ENCODE measurements at regions not wholly inside any gene's neighbourhood (a gene's known extent, or its start where the extent isn't known, plus 50 kb on each side); places are given as distances from the start of the nearest gene placed in this dataset.

GRCh38 chr13:29952245-29952644 lies 101.8 kb upstream of the UBL3 start:
- WGBS, 2 donors (ENCODE audit: extremely low coverage in 2 of 2, insufficient read length in 2 of 2, insufficient replicate concordance in 1 of 2), result no CpG with 5 or more reads among the region's 4 CpGs
- no peak overlapping the region for H2BK12ac ChIP-seq (ENCODE audit: low read length)
- H2AK5ac ChIP-seq (ENCODE audit: low read depth, low read length), result no peak overlapping the region
- H3K36me3 ChIP-seq (replicated peaks in 1 of 2; ENCODE audit: control insufficient read depth in 2 of 2, insufficient read depth in 2 of 2, low read length in 2 of 2), result no peaks in the 10 kb centered on the region
- DNase-seq (ENCODE audit: low spot score), result no peak
- H2BK15ac ChIP-seq (ENCODE audit: low read length), result no peak overlapping the region
- H3K18ac ChIP-seq (ENCODE audit: low read length), result no peak overlapping the region
- H2AFZ ChIP-seq (ENCODE audit: low read length), result no peak overlapping the region
- no peak overlapping the region for H3K4me2 ChIP-seq (ENCODE audit: insufficient read depth, low read length, poor library complexity, severe bottlenecking)
- no peaks in the 10 kb centered on the region for H3K9me3 ChIP-seq (replicated peaks in 1 of 2; ENCODE audit: control insufficient read depth in 2 of 2, insufficient read depth in 1 of 2, low read depth in 1 of 2, low read length in 2 of 2)
- no peak overlapping the region for H4K91ac ChIP-seq (ENCODE audit: low read depth, low read length, poor library complexity)
- H3K27me3 ChIP-seq (ENCODE audit: control insufficient read depth in 3 of 3, insufficient read depth in 3 of 3, low read depth in 1 of 3, low read length in 3 of 3), result peaks cover 0 to 8% (median 0%) of the 10 kb centered on the region in 3 experiments
- H3K9ac ChIP-seq (ENCODE audit: low read depth, low read length, poor library complexity), result no peak overlapping the region
- H2BK120ac ChIP-seq (ENCODE audit: low read depth, low read length), result no peak overlapping the region
- no peak overlapping the region for H3K14ac ChIP-seq (ENCODE audit: low read length)
- no peak overlapping the region for H3K23ac ChIP-seq (ENCODE audit: low read depth, low read length, poor library complexity)
- no peak overlapping the region for H3K4ac ChIP-seq (ENCODE audit: low read length)
- H3K4me1 ChIP-seq (ENCODE audit: control insufficient read depth in 2 of 2, insufficient read depth in 1 of 2, low read depth in 1 of 2, low read length in 2 of 2), result peaks cover 0 to 5% of the 10 kb centered on the region in 2 donors
- H3K79me1 ChIP-seq (ENCODE audit: low read depth, low read length), result no peaks in the 10 kb centered on the region
- no peak overlapping the region for H2BK5ac ChIP-seq (ENCODE audit: low read length)
- no peak overlapping the region for H3K27ac ChIP-seq (replicated peaks; ENCODE audit: low read length)
- no peak overlapping the region for H4K8ac ChIP-seq (ENCODE audit: low read depth, low read length)
- H3K4me3 ChIP-seq (ENCODE audit: low read length in 2 of 2), result no peak overlapping the region

- no peak overlapping the region for H3K18ac ChIP-seq (ENCODE audit: low read length)
- no peak overlapping the region for H3K4me3 ChIP-seq (ENCODE audit: low read length in 2 of 2)
- H2AK5ac ChIP-seq (ENCODE audit: low read depth, low read length), result no peak overlapping the region
- no peak overlapping the region for H2AFZ ChIP-seq (ENCODE audit: low read length)
- H4K8ac ChIP-seq (ENCODE audit: low read depth, low read length), result no peak overlapping the region
- no peak overlapping the region for H3K9ac ChIP-seq (ENCODE audit: low read depth, low read length, poor library complexity)
- no peak overlapping the region for H3K27ac ChIP-seq (replicated peaks; ENCODE audit: low read length)
- H3K79me1 ChIP-seq (ENCODE audit: low read depth, low read length), result no peaks in the 10 kb centered on the region
- no peaks in the 10 kb centered on the region for H3K4me1 ChIP-seq (ENCODE audit: control insufficient read depth in 2 of 2, insufficient read depth in 1 of 2, low read depth in 1 of 2, low read length in 2 of 2)
- no peak for DNase-seq (ENCODE audit: low spot score)
- no peak overlapping the region for H4K91ac ChIP-seq (ENCODE audit: low read depth, low read length, poor library complexity)
- peaks cover 0 to 10% (median 0%) of the 10 kb centered on the region in 3 experiments for H3K27me3 ChIP-seq (ENCODE audit: control insufficient read depth in 3 of 3, insufficient read depth in 3 of 3, low read depth in 1 of 3, low read length in 3 of 3)
- no peak overlapping the region for H3K14ac ChIP-seq (ENCODE audit: low read length)
- H3K4ac ChIP-seq (ENCODE audit: low read length), result no peak overlapping the region
- no peak overlapping the region for H2BK12ac ChIP-seq (ENCODE audit: low read length)
- no peak overlapping the region for H2BK120ac ChIP-seq (ENCODE audit: low read depth, low read length)
- no peak overlapping the region for H3K23ac ChIP-seq (ENCODE audit: low read depth, low read length, poor library complexity)
- H2BK5ac ChIP-seq (ENCODE audit: low read length), result no peak overlapping the region
- WGBS, 2 donors (ENCODE audit: extremely low coverage in 2 of 2, insufficient read length in 2 of 2, insufficient replicate concordance in 1 of 2), result no CpG with 5 or more reads among the region's 8 CpGs
- H3K4me2 ChIP-seq (ENCODE audit: insufficient read depth, low read length, poor library complexity, severe bottlenecking), result no peak overlapping the region
- no peak overlapping the region for H2BK15ac ChIP-seq (ENCODE audit: low read length)
- H3K9me3 ChIP-seq (replicated peaks in 1 of 2; ENCODE audit: control insufficient read depth in 2 of 2, insufficient read depth in 1 of 2, low read depth in 1 of 2, low read length in 2 of 2), result no peaks in the 10 kb centered on the region
- H3K36me3 ChIP-seq (replicated peaks in 1 of 2; ENCODE audit: control insufficient read depth in 2 of 2, insufficient read depth in 2 of 2, low read length in 2 of 2), result no peaks in the 10 kb centered on the region
These were observed 98.4 kb upstream of the UBL3 start for GRCh38 chr13:29948791-29949190.

DNA sequence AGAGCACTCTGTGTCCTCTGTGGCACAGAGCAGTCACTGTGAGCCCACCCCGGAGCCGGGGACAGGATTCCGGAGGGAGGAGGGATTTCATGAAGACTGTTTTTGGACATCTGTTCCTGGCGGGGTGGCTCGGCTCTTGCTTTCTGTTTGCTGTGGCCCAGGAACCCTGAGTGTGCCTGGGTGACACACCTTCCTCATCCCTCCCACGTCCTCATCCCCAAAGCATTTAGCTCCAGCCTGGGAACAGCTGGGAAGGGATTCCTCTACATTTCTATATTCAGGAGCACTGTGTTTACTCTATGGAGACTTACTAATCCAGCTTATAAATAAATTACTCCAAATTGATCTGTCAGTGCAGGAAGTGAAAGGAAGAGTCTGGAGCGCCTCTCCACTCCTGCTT lies 97.8 kb upstream of the UBL3 start:
- Histone ChIP-seq H3K4ac (ENCODE audit: low read length) (no peak overlapping the region), H2BK15ac (ENCODE audit: low read length) (no peak overlapping the region), H3K18ac (ENCODE audit: low read length) (no peak overlapping the region), H2AK5ac (ENCODE audit: low read depth, low read length) (no peak overlapping the region), H3K36me3 (replicated peaks in 1 of 2; ENCODE audit: control insufficient read depth in 2 of 2, insufficient read depth in 2 of 2, low read length in 2 of 2) (no peaks in the 10 kb centered on the region), H2BK12ac (ENCODE audit: low read length) (no peak overlapping the region), H3K9ac (ENCODE audit: low read depth, low read length, poor library complexity) (no peak overlapping the region), H3K14ac (ENCODE audit: low read length) (no peak overlapping the region), H2AFZ (ENCODE audit: low read length) (no peak overlapping the region), H3K4me2 (ENCODE audit: insufficient read depth, low read length, poor library complexity, severe bottlenecking) (no peak overlapping the region), H2BK5ac (ENCODE audit: low read length) (no peak overlapping the region), H3K27me3 (ENCODE audit: control insufficient read depth in 3 of 3, insufficient read depth in 3 of 3, low read depth in 1 of 3, low read length in 3 of 3) (peaks cover 0 to 10% (median 0%) of the 10 kb centered on the region in 3 experiments), H3K27ac (replicated peaks; ENCODE audit: low read length) (no peak overlapping the region), H3K4me3 (ENCODE audit: low read length in 2 of 2) (no peak overlapping the region), H3K79me1 (ENCODE audit: low read depth, low read length) (no peaks in the 10 kb centered on the region), H3K4me1 (ENCODE audit: control insufficient read depth in 2 of 2, insufficient read depth in 1 of 2, low read depth in 1 of 2, low read length in 2 of 2) (no peaks in the 10 kb centered on the region), H3K23ac (ENCODE audit: low read depth, low read length, poor library complexity) (no peak overlapping the region), H4K8ac (ENCODE audit: low read depth, low read length) (no peak overlapping the region), H3K9me3 (replicated peaks in 1 of 2; ENCODE audit: control insufficient read depth in 2 of 2, insufficient read depth in 1 of 2, low read depth in 1 of 2, low read length in 2 of 2) (no peaks in the 10 kb centered on the region), H2BK120ac (ENCODE audit: low read depth, low read length) (no peak overlapping the region), H4K91ac (ENCODE audit: low read depth, low read length, poor library complexity) (no peak overlapping the region)
- no peak for DNase-seq (ENCODE audit: low spot score)
- WGBS, 2 donors (ENCODE audit: extremely low coverage in 2 of 2, insufficient read length in 2 of 2, insufficient replicate concordance in 1 of 2), result no CpG with 5 or more reads among the region's 7 CpGs

DNA sequence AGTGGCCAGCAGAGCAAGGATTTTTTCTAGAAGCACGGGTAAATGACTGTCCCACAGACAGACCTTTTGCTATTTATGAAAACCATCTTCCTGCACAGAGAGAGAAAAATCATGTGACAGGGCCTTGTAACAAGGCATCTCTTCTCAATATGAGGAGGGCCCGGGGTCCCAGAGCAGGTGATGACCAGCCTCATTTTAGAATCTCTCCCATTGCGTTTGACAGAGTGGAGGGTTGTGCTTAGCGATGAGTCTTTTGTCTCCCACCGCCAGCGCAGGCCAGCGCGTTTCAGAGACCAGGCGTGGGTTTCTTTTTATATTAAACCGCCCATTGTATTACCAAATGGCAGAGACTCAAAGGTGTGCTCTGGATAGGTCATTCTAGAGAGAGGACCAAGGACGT lies 97.4 kb upstream of the UBL3 start:
- no peak overlapping the region for H4K91ac ChIP-seq (ENCODE audit: low read depth, low read length, poor library complexity)
- no peak overlapping the region for H3K27ac ChIP-seq (replicated peaks; ENCODE audit: low read length)
- H2AK5ac ChIP-seq (ENCODE audit: low read depth, low read length), result no peak overlapping the region
- no peaks in the 10 kb centered on the region for H3K79me1 ChIP-seq (ENCODE audit: low read depth, low read length)
- H4K8ac ChIP-seq (ENCODE audit: low read depth, low read length), result no peak overlapping the region
- WGBS, 2 donors (ENCODE audit: extremely low coverage in 2 of 2, insufficient read length in 2 of 2, insufficient replicate concordance in 1 of 2), result no CpG with 5 or more reads among the region's 11 CpGs
- H3K4me1 ChIP-seq (ENCODE audit: control insufficient read depth in 2 of 2, insufficient read depth in 1 of 2, low read depth in 1 of 2, low read length in 2 of 2), result no peaks in the 10 kb centered on the region
- H3K18ac ChIP-seq (ENCODE audit: low read length), result no peak overlapping the region
- H2BK12ac ChIP-seq (ENCODE audit: low read length), result no peak overlapping the region
- H3K23ac ChIP-seq (ENCODE audit: low read depth, low read length, poor library complexity), result no peak overlapping the region
- H3K27me3 ChIP-seq (ENCODE audit: control insufficient read depth in 3 of 3, insufficient read depth in 3 of 3, low read depth in 1 of 3, low read length in 3 of 3), result peaks cover 0 to 10% (median 0%) of the 10 kb centered on the region in 3 experiments
- no peak overlapping the region for H3K4me3 ChIP-seq (ENCODE audit: low read length in 2 of 2)
- no peak overlapping the region for H3K9ac ChIP-seq (ENCODE audit: low read depth, low read length, poor library complexity)
- no peak overlapping the region for H2AFZ ChIP-seq (ENCODE audit: low read length)
- no peak overlapping the region for H3K4ac ChIP-seq (ENCODE audit: low read length)
- no peaks in the 10 kb centered on the region for H3K36me3 ChIP-seq (replicated peaks in 1 of 2; ENCODE audit: control insufficient read depth in 2 of 2, insufficient read depth in 2 of 2, low read length in 2 of 2)
- H3K9me3 ChIP-seq (replicated peaks in 1 of 2; ENCODE audit: control insufficient read depth in 2 of 2, insufficient read depth in 1 of 2, low read depth in 1 of 2, low read length in 2 of 2), result no peaks in the 10 kb centered on the region
- H2BK5ac ChIP-seq (ENCODE audit: low read length), result no peak overlapping the region
- no peak overlapping the region for H2BK15ac ChIP-seq (ENCODE audit: low read length)
- H2BK120ac ChIP-seq (ENCODE audit: low read depth, low read length), result no peak overlapping the region
- no peak for DNase-seq (ENCODE audit: low spot score)
- no peak overlapping the region for H3K14ac ChIP-seq (ENCODE audit: low read length)
- no peak overlapping the region for H3K4me2 ChIP-seq (ENCODE audit: insufficient read depth, low read length, poor library complexity, severe bottlenecking)
